ENCODE measurements at regions not wholly inside any gene's neighbourhood (a gene's known extent, or its start where the extent isn't known, plus 50 kb on each side); places are given as distances from the start of the nearest gene placed in this dataset.

- TF ChIP-seq CTCF (conservative IDR thresholded peaks at IDR 0.05; ENCODE audit: low read length) = no peak
- no peak for TF ChIP-seq EZH2phosphoT487 (IDR thresholded peaks at IDR 0.05; ENCODE audit: borderline replicate concordance, low read depth, low read length)
Observed at GRCh38 chr12:67137256-67137655, 131.9 kb upstream of the CAND1 start.
